ENCODE measurements at regions not wholly inside any gene's neighbourhood (a gene's known extent, or its start where the extent isn't known, plus 50 kb on each side); places are given as distances from the start of the nearest gene placed in this dataset.

DNA sequence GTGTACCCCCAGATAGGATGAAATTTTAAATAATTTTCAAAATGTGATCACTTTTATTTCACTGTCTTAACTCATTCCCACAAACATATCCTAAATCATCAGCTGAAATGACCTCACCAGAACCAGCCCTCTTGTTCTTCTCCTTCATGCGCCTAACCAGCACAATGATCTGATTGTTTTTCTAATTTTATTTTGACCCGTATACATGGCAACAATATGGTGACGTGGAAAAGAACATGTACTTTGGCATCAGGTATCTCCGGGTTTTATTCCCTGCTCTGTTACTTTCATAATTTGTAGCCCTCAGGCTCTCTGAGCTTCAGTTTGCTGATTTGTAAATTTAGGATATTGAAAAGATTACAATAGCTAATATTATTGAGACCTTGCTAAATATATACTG, 562.4 kb upstream of the ZFP42 start:
- no peak for DNase-seq (ENCODE audit: low read depth, low spot score)
- no peaks in the 10 kb centered on the region for H4K20me1 ChIP-seq (ENCODE audit: control insufficient read depth, extremely low read depth, insufficient read depth, low read length)
- H3K4me2 ChIP-seq (ENCODE audit: control insufficient read depth, extremely low read depth, insufficient read depth, low read depth, low read length): no peak overlapping the region
- no peaks in the 10 kb centered on the region for H3K36me3 ChIP-seq (ENCODE audit: control insufficient read depth in 2 of 2, extremely low read depth in 1 of 2, insufficient read depth in 2 of 2, low read length in 2 of 2)
- FAIRE-seq: no peak
- H3K9me1 ChIP-seq (ENCODE audit: control insufficient read depth, extremely low read depth, insufficient read depth, low read length): no peaks in the 10 kb centered on the region
- no peak overlapping the region for H3K27ac ChIP-seq (ENCODE audit: control insufficient read depth, insufficient read depth, low read length)
- H3K9ac ChIP-seq (ENCODE audit: control insufficient read depth, extremely low read depth, insufficient read depth, low read length): no peak overlapping the region
- H3K4me3 ChIP-seq (ENCODE audit: control insufficient read depth in 2 of 3, extremely low read depth in 1 of 3, insufficient read depth in 2 of 3, low read depth in 1 of 3, low read length in 3 of 3): no peak overlapping the region
- dilution Hi-C loops (cut with MboI; ENCODE audit: extremely low pct_ligation_motif_present, low sequenced_read_pairs): no loop called here
- H3K4me1 ChIP-seq (ENCODE audit: control insufficient read depth, extremely low read depth, insufficient read depth, low read length): no peaks in the 10 kb centered on the region
- H2AFZ ChIP-seq (ENCODE audit: control insufficient read depth, low read length): no peak overlapping the region
- no peaks in the 10 kb centered on the region for H3K9me3 ChIP-seq (ENCODE audit: control insufficient read depth, low read depth, low read length)
- no peak for TF ChIP-seq EZH2 (IDR thresholded peaks at IDR 0.05; ENCODE audit: low read length)
- TF ChIP-seq, protein P1, sequence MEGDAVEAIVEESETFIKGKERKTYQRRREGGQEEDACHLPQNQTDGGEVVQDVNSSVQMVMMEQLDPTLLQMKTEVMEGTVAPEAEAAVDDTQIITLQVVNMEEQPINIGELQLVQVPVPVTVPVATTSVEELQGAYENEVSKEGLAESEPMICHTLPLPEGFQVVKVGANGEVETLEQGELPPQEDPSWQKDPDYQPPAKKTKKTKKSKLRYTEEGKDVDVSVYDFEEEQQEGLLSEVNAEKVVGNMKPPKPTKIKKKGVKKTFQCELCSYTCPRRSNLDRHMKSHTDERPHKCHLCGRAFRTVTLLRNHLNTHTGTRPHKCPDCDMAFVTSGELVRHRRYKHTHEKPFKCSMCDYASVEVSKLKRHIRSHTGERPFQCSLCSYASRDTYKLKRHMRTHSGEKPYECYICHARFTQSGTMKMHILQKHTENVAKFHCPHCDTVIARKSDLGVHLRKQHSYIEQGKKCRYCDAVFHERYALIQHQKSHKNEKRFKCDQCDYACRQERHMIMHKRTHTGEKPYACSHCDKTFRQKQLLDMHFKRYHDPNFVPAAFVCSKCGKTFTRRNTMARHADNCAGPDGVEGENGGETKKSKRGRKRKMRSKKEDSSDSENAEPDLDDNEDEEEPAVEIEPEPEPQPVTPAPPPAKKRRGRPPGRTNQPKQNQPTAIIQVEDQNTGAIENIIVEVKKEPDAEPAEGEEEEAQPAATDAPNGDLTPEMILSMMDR (optimal IDR thresholded peaks at IDR 0.05 in 1 of 3, IDR thresholded peaks at IDR 0.05 in 1 of 3, conservative IDR thresholded peaks at IDR 0.05 in 1 of 3; ENCODE audit: extremely low read depth in 1 of 3, insufficient read depth in 2 of 3, low read length in 3 of 3): no peak
- H3K79me2 ChIP-seq (ENCODE audit: control insufficient read depth, insufficient read depth, low read length): no peaks in the 10 kb centered on the region
- H3K27me3 ChIP-seq (ENCODE audit: control insufficient read depth, extremely low read depth, insufficient read depth, low read length): no peaks in the 10 kb centered on the region

DNA sequence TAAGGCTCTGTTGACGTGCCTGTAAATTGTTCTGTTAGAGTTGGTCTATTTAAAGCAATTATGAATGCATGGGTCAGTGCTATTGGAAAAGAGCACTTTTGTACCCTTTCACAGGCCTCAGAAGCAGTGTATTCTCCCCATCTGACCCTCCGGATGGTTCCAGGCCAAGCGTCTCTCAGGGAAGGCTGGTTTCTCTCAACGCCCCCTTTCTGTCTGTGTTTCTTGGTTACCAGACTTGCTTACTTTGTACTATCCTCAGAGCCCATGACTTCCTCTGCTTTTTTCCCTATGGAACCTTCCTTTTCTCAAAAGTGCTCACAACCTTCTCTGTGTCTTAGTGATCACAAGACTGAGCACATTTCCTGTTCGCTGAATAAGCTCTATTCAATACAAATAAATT, 559.3 kb upstream of the ZFP42 start:
- FAIRE-seq: no peak
- TF ChIP-seq, protein P1 (optimal IDR thresholded peaks at IDR 0.05 in 1 of 3, IDR thresholded peaks at IDR 0.05 in 1 of 3, conservative IDR thresholded peaks at IDR 0.05 in 1 of 3; ENCODE audit: extremely low read depth in 1 of 3, insufficient read depth in 2 of 3, low read length in 3 of 3): no peak
- no peak for TF ChIP-seq EZH2 (IDR thresholded peaks at IDR 0.05; ENCODE audit: low read length)
- H3K36me3 ChIP-seq (ENCODE audit: control insufficient read depth in 2 of 2, extremely low read depth in 1 of 2, insufficient read depth in 2 of 2, low read length in 2 of 2): no peaks in the 10 kb centered on the region
- H3K4me3 ChIP-seq (ENCODE audit: control insufficient read depth in 2 of 3, extremely low read depth in 1 of 3, insufficient read depth in 2 of 3, low read depth in 1 of 3, low read length in 3 of 3): no peak overlapping the region
- no peaks in the 10 kb centered on the region for H3K9me3 ChIP-seq (ENCODE audit: control insufficient read depth, low read depth, low read length)
- no peaks in the 10 kb centered on the region for H3K9me1 ChIP-seq (ENCODE audit: control insufficient read depth, extremely low read depth, insufficient read depth, low read length)
- no peak for DNase-seq (ENCODE audit: low read depth, low spot score)
- no peak overlapping the region for H3K9ac ChIP-seq (ENCODE audit: control insufficient read depth, extremely low read depth, insufficient read depth, low read length)
- H3K27ac ChIP-seq (ENCODE audit: control insufficient read depth, insufficient read depth, low read length): no peak overlapping the region
- H3K79me2 ChIP-seq (ENCODE audit: control insufficient read depth, insufficient read depth, low read length): no peaks in the 10 kb centered on the region
- no peaks in the 10 kb centered on the region for H4K20me1 ChIP-seq (ENCODE audit: control insufficient read depth, extremely low read depth, insufficient read depth, low read length)
- H3K4me1 ChIP-seq (ENCODE audit: control insufficient read depth, extremely low read depth, insufficient read depth, low read length): no peaks in the 10 kb centered on the region
- H2AFZ ChIP-seq (ENCODE audit: control insufficient read depth, low read length): no peak overlapping the region
- no peak overlapping the region for H3K4me2 ChIP-seq (ENCODE audit: control insufficient read depth, extremely low read depth, insufficient read depth, low read depth, low read length)
- H3K27me3 ChIP-seq (ENCODE audit: control insufficient read depth, extremely low read depth, insufficient read depth, low read length): no peaks in the 10 kb centered on the region
- dilution Hi-C loops (cut with MboI; ENCODE audit: extremely low pct_ligation_motif_present, low sequenced_read_pairs): no loop called here
